GM19372 (cell line): ENCODE measurements at regions not wholly inside any gene's neighbourhood (a gene's known extent, or its start where the extent isn't known, plus 50 kb on each side); places are given as distances from the start of the nearest gene placed in this dataset.
"Not testable (repeated sequence)": the region's sequence is repeated elsewhere in the genome, so short reads cannot be mapped to it uniquely, and the experiment has no call there.

Source experiments
- ATAC-seq: cut with Tn5 transposase; IDR thresholded peaks from one replicate; pipeline ENCODE4 v1.9.1; 2021; ENCODE audit warnings: mild to moderate bottlenecking, low read depth, moderate library complexity; ENCODE audit not compliant: unreplicated experiment

- ATAC-seq, result no peak
Observed at GRCh38 chr4:184335520-184335919, 117.8 kb upstream of the ENPP6 start.

GRCh38 chr4:184333446-184333845 is 115.8 kb upstream of the ENPP6 start:
- not testable (repeated sequence) for ATAC-seq

- ATAC-seq, result no peak
Observed at GRCh38 chr4:184331268-184331995, 113.8 kb upstream of the ENPP6 start.

GRCh38 chr4:184330517-184331094 is 112.9 kb upstream of the ENPP6 start:
- ATAC-seq, result not testable (repeated sequence)

- peak; percentile 66 for ATAC-seq
Observed at GRCh38 chr4:184329659-184330400, 112.2 kb upstream of the ENPP6 start.

GRCh38 chr4:184329235-184329634 is 111.6 kb upstream of the ENPP6 start:
- ATAC-seq, result no peak

GRCh38 chr4:184328022-184328736 is 110.5 kb upstream of the ENPP6 start:
- peak; percentile 74 for ATAC-seq

- ATAC-seq, result no peak
Observed at GRCh38 chr4:184324939-184325477, 107.3 kb upstream of the ENPP6 start.

- no peak for ATAC-seq
Observed at GRCh38 chr4:184322328-184323025, 104.8 kb upstream of the ENPP6 start.

GRCh38 chr4:184320631-184321030 is 103.0 kb upstream of the ENPP6 start:
- ATAC-seq, result no peak

- no peak for ATAC-seq
Observed at GRCh38 chr4:184318852-184319251, 101.2 kb upstream of the ENPP6 start.

GRCh38 chr4:184317234-184317918 is 99.7 kb upstream of the ENPP6 start:
- ATAC-seq, result no peak

GRCh38 chr4:184316821-184317220 is 99.1 kb upstream of the ENPP6 start:
- no peak for ATAC-seq

GRCh38 chr4:184315675-184316359 is 98.1 kb upstream of the ENPP6 start:
- no peak for ATAC-seq

- ATAC-seq, result peak; percentile 72
Observed at GRCh38 chr4:184313702-184314659, 96.3 kb upstream of the ENPP6 start.

- ATAC-seq, result no peak
Observed at GRCh38 chr4:184313058-184313581, 95.4 kb upstream of the ENPP6 start.

GRCh38 chr4:184312126-184312525 is 94.5 kb upstream of the ENPP6 start:
- ATAC-seq, result no peak
